EH (cell line): ENCODE measurements at regions not wholly inside any gene's neighbourhood (a gene's known extent, or its start where the extent isn't known, plus 50 kb on each side); places are given as distances from the start of the nearest gene placed in this dataset.

Experiments used
- DNase-seq: peaks from one replicate; pipeline ENCODE4 v3.0.0-alpha.2; 2015; ENCODE audit warnings: low read depth

GRCh38 chr1:60987904-60988303 lies 94.5 kb upstream of the NFIA start:
- no peak for DNase-seq

DNA sequence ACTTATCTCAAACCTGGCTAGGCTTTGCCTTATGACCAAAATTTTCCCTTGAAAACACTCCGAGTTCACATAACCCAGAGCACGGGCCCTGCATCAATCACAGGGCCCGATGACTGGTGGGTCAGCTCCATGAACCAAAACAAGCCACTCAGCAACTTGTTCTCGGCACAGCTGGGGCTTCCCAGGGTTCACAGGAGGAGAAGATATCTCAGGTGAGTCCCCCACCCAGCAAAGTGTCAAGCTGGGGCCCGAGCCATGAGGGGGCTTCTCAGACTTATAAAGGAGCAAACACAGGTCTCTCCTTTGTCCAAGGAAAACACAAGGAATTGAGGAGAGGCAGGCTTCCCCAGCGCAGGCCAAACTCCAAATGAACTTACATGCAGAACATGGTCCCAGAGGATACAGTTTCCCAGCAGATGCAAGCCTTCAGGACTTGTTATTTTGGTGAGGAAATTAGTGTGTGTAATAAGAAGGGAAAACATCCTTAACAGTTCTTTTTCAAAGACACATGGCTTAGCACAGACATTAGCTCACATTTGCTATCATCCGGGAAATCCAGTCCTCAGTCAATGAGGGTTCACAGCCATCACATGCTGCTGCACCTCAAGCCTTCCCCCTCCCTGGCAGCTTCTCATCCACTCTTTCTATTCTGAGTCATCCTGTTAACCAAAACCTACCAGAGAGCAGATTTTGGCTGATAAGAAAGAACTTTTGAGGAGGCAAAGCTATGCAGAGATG lies 98.1 kb upstream of the NFIA start:
- peak; percentile 54 for DNase-seq

GRCh38 chr1:60983701-60984061 lies 98.7 kb upstream of the NFIA start:
- DNase-seq, result no peak

- DNase-seq, result no peak
Observed at GRCh38 chr1:60982539-60982938, 99.8 kb upstream of the NFIA start.

DNA sequence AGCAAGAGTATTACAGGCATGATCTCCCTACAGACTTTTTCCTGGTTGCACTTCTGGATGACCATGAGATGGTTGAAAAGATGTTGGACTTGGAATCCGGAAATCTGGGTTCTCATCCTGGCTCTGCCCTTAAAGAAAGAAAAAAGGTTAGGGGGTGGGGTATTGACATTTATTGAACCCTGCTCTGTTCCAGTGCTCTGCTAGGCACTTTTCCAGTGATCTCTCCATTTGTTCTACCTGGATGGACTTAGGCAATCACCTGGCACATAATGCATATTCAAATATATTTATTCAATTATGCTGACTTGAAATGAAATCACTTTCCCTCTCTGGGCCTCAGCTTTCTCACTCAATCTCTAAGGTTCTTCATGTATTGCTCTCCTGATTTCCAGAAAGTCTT lies 101.0 kb upstream of the NFIA start:
- no peak for DNase-seq

GRCh38 chr1:60978421-60979357 lies 103.7 kb upstream of the NFIA start:
- peak; percentile 59 for DNase-seq

DNA sequence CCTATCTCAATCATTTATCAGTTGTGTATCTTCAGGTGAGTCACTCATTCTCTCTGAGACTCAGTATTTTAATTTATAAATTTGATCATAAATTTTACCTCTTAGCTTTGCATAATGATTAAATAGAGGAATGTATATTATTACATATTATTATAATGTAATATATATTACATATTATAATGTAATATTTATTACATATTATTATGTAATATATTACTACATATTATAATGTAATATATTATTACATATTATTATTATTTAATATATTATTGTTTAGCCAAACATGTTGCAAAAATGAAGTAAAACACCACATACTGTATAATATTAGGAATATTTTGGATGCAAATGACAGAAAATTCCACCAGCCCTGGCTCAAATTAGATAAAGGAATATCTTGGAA lies 104.7 kb upstream of the NFIA start:
- DNase-seq, result no peak

- DNase-seq, result no peak
Observed at GRCh38 chr1:60974524-60975372, 107.6 kb upstream of the NFIA start.

DNA sequence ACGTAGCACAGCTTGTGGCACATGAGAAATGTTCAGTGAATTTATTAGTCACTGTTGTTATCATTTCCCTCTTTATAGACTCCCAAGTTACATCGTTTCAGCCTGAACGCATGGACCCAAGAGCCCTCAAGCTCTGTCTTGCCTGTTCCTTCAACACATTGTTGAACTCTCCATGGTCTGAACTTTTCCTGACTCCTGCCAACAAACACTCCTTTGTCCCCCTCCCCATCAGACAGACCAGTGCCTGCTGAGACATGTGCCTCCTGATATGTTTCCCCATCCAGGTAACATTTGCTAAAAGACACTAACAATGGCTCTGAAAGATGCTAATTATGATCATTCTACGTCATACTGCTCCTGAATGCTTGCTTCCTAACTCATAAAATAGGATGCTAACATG lies 108.7 kb upstream of the NFIA start:
- no peak for DNase-seq

GRCh38 chr1:60972841-60973364 lies 109.5 kb upstream of the NFIA start:
- peak; percentile 93 for DNase-seq

DNA sequence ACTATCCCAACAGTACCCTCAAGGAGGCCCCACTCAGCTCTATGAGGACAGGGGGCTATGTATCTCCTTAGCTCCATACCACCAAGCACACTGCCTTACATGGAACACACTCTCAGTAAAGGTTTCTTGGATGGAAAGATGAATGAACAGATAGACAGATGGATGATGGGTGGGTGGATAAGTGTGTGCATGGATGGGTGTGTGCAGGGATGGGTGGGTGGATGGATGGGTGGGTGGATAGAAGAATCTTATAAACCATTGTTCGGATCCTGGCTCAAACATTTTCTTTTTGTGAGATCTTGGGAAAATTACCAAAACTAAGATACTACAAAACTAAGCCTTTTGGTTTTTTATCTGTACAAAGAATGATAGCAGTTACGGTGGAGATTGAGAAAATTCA lies 111.0 kb upstream of the NFIA start:
- no peak for DNase-seq

DNA sequence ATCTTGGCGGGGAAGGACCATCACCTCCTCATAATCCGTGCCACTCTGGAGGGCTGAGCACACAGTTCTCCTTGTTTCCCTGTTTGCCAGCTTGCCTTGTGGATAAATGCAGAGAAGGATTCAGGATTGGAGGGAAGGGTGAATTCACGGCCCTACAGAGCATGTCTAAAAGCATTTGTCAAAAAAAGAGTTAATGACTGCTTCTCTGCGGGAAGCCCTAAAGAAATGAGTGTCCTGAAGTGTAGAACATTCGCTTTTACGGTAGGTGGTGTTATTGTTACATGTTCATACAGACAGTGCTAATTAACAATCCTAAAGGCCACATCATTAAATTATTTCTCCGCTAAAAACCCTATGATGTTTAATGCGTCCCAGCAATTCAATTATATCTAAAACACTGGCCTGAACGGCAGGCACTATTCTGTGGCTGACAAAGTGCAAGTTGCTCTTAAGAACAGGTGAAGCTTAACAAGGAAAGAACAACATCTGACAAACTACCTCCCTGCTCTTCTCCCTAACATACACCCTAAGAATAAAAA lies 112.3 kb upstream of the NFIA start:
- peak; percentile 41 for DNase-seq

DNA sequence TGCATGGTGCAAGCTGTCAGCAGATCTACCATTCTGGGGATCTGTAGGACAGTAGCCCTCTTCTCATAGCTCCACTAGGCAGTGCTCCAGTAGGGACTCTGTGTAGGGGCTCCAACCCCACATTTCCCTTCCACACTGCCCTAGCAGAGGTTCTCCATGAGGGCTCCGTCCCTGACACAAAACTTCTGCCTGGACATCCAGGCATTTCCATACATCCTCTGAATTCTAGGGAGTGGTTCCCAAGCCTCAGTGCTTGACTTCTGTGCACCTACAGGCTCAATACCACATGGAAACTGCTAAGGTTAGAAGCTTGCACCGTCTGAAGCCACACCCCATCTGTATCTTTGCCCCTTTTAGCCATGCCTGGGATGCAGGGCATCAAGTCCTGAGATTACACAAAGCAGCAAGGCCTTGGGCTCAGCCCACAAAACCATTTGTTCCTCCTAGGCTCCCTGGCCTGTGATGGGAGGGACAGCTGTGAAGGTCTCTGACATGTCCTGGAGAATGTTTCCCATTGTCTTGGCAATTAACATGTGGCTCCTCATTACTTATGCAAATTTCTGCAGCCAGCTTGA lies 117.0 kb upstream of the NFIA start:
- no peak for DNase-seq

DNA sequence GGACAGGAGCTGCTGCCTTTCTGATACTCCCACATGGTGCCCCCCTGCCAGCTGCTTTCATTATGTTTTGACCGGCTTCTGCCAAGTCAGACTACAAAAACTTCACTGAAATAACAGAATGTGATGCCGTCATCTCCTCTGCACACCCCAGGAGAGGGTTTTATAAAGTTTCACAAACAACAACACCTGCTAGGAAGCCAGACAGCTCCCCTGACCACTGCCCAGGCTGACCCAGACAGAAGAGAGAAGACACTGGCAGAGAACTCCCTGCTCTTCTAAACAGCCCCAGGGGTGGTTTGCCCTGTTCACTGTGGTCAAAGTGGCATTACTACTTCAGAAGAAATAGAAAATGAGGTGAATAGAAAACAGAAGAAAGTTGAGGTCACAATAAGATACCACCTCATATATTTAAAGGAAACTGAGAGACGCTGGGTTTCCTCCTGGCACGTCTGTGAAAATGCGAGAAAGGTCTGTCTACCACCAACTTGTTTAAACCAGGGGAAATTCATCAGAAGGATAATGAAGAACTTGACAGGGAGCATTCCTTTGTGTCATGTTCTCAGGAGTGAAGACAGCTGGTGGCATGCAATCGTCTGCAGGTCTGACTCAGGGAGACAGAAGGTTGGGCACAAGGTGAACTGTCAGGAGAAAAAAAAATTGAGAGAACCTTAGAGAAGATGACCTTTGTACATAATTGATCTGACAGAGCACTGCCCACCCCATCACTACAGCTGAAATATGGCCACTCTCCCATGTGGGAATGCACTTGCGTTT lies 119.0 kb upstream of the NFIA start:
- no peak for DNase-seq

DNA sequence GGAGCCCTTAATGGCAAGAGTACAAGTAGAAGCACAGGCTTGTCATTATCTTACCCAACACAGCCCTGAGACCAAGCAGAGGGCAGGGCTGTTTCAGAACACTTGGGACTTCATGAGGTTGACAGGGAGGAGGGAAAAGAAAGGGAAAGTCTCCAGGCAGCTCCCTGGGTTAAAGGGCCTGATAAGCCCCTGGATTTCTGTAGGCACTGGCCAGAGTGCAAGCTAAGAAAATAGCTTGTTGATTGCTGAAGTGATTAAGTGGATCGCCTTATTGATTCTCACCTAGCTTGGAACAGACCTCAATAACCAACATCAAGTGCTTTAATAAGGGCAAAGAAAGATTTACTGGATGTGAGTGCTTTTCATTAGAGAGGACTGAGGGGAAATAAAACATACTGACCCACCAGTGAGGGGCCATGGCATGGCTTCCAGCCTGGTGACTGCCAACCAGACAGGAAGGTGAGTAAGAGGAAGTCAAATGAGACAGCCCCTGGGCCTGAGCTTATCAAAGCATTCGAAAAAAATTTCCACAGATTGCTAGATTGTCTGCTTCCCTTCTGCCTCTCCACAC lies 121.4 kb upstream of the NFIA start:
- DNase-seq, result peak; percentile 53

DNA sequence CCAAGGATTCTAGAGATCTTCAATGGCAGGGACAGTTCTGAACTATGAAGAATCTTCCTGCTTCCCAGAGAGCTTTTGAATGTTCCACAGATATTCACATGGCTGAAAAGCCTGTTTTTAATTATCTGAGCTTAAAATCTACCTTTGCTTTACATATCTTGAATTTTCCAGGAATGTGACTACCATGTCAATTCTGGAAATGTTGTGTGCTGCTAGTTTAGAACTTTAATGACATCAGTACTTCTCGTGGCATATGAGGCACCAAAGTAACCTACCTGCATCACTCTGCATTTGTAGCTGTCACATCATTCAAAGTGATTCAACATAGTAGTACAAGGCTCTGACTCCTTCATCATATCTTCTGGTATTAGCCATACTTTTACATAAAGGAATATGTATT lies 122.7 kb upstream of the NFIA start:
- DNase-seq, result no peak

GRCh38 chr1:60958001-60958400 lies 124.4 kb upstream of the NFIA start:
- no peak for DNase-seq

DNA sequence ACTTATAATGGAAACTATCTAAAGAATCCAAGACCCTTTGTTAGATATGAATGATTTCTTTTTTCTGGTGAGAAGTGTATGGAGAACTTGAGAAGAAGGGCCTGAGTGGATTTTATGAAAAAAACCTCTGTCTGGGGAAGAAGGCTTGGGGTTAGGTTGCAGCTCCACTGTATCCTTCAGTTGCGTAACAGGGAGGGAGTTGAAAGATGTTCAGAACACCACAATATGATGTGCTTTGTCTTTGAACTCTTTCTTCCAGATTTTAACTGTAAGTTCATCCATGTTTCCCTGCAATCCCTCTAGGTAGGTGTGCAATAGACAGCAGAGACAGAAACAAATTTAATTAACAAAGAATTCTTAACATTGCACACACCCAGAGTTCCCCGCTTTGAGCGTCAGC lies 125.8 kb upstream of the NFIA start:
- DNase-seq, result no peak

- no peak for DNase-seq
Observed at GRCh38 chr1:60952612-60953111, 129.7 kb upstream of the NFIA start.
